ENCODE measurements at regions not wholly inside any gene's neighbourhood (a gene's known extent, or its start where the extent isn't known, plus 50 kb on each side); places are given as distances from the start of the nearest gene placed in this dataset.

DNA sequence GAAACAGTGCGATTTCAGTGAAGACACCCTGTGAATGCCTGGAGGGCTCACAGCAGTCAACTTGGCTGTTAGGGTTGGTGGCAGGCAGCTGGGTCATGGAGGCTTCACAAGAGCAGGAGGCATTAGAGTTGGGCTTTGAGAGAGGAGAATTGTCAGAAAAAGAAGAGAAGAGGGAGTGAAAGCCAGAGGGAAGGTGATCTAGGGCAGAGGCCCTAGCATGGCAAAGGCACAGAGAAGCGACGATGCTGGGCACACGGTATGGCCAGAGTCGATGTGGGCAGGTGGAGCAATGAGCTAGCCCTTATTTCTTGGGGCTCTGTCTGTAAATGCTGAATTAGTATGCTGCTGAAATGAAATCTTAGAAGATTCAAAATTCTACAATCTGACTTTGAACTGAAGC, 52.6 kb upstream of the OLFM4 start:
- no peak for DNase-seq

DNA sequence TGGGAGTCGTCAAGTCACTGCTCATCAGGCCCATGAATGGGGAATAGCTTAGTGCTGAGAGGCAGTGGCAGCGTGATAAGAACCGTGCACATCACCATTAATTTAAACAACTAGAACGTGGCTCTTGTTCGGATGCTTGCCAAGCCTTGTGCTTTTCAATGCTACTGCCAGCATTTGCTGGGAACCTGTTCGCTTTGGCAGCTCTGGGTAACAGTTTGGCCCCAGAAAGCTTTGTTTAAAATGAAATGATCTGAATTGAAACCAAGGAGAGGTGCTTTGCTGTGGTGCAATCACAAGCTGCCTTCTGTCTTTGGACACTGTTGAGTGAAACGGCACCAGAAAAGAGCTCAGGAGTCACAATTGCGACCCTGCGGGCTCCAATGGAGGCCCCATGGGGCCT, 53.5 kb upstream of the OLFM4 start:
- DNase-seq = no peak

DNA sequence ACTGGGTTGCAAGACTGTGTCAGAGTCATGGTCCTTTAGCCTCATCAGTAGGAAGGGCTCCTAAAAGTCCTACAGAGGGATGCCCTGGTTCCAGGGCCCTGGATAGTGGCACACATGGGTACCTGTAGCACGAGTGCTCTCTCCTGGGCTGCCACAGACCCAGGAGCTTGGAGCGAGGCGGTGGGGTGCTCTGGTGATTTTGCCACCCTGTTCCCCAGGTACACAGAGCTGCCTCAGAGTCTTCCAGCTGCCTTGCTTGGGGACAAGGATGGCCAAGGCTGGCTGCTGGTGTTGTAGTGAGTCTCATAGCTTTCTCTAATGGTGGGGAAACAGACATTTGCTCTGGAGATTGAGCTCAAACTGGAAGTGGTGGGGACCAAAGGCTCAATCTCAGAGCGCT, 53.9 kb upstream of the OLFM4 start:
- no peak for DNase-seq

DNA sequence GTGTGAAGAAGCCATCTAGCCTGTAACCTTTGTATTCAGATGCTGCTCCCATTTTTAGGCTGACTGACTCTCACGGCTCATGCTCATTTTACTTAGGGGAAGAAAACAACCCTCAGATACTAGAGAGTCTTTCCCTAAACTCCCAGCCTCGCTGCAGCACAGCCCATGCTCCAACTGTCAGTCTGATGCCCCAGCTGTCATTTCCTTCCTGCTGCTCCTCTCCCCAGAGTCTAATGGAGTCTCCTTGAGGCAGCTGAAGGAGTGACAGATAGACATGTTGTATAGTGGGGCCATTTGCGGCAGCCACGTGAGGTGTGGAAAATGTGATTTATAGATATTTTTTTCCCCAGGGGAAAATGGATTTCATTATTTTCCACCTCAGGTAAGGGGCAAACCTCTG, 59.2 kb upstream of the OLFM4 start:
- no peak for DNase-seq

DNA sequence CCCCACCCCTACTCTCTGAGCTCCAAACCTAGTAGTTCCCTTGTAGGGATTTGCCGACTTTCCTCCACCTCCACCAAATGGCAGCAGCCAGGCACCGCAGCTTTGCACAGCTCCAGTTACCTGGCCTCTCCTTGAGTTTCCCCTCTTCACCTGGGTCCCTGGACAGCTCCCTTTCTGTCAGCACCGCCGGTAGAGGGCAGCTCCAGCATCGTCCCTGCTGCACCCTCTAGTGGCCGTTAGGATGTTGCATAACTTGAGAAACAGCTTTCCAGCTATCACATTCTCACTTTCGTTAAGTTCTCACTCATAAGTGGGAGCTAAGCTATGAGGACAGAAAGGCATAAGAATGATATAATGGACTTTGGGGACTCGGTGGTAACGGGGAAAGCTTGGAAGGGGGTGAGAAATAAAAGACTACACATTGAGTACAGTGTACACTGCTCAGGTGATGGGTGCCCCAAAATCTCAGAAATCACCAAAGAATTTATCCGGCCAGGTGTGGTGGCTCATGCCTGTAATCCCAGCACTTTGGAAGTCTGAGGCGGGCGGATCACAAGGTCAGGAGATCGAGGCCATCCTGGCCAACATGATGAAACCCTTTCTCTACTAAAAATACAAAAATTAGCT, 60.4 kb upstream of the OLFM4 start:
- DNase-seq = peak; percentile 72 to 73

DNA sequence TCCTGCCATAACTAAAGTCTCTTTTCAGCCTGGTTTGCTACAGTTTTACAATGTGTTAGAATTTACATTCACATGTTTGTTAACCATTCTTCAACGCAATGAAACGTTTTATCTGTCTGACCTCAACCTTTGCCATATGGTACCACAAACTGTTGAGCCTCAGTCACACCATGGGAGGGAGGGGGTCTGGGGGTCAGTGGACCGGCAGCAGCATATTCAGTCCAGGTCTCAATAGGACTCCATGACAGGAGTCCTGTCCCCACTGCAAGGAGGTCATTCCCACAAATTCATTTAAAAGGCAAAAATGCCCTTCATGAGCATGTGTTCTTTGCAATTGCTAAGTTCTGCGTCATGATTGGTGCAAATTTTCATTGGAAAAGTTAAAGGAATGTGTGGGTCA, 66.6 kb upstream of the OLFM4 start:
- DNase-seq = no peak

DNA sequence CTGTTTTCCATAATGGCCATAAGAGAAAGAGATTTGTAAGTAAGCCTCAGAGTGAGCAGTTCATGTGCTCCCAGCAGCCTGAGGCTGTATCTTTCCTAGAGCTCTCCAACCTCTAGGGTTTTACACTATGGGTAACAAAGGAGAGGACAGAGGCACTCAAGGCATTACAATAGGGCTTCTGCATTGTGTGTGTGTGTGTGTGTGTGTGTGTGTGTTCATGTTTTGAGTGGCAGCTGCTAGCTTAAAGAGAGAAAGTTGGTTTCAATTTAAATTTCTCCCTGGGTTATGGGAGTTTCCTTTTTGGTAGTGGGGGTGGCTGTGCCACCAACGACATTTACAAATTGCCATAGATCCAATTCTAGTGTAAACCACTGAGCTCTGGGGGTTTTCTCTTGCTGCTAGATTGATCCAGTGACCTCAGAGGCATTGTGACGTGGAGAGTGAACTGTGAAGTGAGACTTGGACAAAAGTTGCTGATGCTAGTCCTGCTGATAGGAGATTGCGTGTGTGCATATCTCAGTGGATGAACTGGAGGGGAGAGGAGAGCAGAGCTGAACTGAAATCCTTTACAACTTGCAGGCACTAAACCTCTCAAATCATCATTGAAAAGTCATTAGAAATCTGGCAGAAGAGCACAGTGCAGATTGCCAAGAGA, 67.2 kb upstream of the OLFM4 start:
- DNase-seq = no peak

DNA sequence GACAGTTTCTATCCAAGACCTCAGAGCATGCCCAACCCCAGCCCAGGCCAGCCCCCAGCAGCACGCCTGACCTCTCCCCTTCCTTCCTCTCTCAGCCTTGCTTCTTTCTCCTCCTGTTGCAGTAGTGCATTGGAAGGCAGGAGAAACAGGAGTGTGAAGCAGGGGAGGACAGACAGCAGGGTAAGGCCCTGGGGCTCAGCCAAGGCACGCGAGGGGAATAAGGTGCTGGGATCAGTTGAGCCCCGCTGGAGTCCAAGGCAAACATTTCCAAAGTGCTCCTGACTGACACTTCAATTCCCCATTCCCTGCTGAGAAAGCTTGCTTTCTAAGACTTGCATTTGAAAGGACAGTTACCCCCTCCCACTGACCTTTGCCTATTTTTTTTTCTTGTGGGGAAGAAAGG, 73.1 kb upstream of the OLFM4 start:
- no peak for DNase-seq

DNA sequence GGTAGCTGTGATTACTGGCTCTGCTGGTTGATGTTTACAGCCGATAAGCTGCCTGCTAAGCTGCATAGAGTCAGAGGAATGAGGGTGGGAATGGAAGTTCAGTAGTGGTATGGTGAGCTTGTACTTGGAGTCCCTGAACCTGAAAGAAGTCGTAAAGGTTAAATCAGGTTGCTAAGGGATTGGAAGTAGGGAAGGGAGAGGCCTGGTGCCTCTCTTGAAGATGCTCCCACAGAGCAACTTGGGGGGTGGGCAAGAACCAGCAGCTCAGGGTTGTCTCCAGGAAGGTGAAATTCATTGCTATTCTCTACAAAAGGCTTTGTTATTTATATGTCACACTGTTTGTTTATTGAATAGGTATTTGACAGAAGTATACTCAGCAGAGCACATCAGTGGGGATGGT, 73.8 kb upstream of the OLFM4 start:
- DNase-seq = no peak

DNA sequence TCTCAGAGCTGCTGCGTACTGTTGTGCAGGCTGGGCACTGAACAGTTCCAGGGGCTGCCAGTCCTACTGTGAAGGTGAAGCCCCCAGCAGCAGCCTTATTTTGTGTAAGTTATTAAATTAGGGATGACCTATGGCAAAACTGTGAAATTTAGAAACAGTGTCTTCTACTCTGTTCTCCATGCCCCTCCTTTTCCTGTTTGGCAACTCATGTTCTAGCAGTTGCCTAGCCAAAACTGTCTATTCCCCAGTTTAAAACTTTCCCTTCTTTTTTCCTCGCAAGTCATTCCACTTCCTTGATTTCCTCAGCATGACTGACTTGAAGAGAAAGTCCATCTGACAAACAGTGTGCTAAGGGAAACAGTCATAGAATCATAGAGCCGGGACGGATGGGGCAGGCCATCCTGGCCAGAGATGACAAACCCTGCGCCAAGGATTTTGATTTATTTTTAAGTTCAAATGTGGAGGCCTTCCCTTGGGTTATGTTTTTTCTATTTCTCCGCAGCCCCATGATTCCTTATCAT, 78.1 kb upstream of the OLFM4 start:
- no peak for DNase-seq

DNA sequence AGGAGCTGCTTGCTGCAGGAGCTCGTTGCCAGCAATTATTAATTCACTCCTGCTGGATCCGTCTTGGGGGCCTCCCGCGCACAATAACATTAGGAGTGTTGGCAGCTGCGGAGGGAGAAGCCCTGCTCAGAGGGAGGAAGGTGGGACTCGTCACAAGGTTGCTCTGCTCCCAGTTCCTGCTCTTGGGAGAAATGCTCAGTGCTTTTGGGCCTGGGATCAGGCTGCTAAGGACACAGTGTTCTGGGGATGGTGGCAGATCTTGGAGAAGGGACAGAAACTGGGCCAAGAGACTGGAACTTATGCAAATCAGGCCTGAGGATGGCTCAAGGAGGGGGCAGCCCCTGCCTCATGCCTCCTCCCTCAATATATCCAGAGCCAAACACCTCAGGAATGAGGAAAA, 78.9 kb upstream of the OLFM4 start:
- DNase-seq = no peak

DNA sequence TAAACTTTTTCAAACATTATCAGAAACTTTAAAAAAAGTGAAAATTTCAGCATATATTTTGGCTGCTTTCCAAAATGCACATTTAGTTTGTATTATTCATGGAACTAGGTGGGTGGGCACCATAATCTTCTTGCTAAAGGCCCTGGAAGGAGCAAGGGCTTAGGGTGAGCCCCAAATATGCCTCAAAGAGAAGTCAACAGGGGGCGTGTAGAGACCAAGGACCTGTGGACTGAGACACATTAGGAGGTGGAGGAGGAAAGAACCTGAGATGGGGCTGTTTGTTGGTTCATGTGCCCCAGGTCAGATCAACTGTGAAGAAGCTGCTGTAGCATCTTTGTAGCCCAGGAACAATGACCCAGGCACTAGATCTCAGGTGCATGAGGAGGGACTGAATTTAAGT, 79.6 kb upstream of the OLFM4 start:
- DNase-seq = no peak

DNA sequence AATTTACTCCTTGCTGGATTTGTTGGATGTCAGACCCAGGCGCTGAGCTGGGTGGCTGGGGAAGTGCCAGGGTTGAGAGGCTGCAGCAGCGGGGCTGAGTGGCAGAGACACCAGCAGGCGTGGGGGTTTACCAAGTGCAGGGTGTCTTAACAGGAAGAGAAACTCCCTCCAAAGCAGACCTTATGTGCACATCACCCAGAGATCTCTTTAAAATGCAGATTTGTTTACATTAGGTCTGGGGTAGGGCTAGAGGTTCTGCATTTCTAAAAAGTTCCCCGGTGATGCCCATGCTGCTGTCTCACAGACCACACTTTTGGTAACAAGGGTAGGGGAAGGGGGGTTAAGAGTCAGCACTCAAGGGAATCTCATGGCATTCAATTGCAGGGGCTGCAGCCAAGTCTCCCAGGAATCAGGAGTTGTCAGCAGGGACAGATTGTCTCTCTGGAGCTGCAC, 80.7 kb upstream of the OLFM4 start:
- DNase-seq = no peak

DNA sequence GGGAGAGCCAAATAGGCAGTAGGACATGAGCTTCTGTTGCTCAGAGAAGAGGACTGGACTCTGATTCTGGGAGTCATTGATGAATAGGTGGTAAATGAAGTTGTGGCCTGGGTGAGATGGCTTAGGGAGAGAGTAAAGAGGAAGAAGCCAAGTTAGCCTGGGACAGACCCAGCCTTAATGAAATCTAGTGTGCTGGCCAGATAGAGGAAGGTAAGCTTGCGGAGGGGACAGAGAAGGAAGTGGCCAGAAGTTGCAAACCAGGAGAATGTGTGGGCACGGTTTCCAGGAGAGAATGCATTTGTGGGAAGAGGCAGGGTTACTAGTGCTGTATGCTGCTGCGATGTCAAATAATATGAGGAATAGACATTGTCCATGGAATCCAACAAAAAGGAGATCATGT, 83.3 kb upstream of the OLFM4 start:
- no peak for DNase-seq

DNA sequence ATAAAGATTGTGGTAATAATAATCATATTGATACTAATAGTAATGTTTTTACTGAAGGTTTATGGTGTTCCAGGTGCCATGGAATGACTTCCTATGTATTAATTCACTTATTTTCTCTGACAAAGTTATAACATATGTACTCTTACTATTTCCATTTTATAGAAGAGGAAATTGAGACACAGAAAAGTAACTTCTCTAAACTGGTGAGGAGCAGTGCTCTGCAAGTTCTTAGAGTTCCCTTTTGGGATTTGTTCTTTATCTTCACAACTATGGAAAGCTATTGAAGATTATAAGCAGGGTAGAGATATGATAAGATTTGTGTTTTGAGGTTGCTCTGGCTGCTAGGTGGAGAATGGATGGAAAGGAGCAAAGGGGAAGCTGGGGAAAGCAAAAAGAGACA, 83.9 kb upstream of the OLFM4 start:
- DNase-seq = no peak

DNA sequence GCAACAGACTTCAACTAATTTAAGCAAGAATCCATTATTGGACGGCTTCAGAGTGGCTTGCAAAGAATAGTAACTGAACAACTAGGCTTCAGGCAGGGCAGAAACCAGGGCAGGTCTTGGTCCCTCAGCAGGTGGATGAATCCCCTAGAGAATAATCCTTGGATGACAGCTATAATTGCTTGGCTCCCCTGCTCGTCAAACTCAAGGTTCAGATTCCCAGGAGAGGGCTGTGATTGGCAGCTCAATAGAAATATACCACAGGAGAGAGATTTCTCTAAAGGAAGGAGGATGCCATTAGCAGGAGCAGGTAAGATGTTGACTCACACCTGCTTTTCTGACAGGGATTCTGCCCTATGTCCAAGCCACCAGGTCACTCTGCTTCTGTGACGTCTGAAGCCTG, 89.6 kb upstream of the PCDH8 start:
- no peak for DNase-seq

DNA sequence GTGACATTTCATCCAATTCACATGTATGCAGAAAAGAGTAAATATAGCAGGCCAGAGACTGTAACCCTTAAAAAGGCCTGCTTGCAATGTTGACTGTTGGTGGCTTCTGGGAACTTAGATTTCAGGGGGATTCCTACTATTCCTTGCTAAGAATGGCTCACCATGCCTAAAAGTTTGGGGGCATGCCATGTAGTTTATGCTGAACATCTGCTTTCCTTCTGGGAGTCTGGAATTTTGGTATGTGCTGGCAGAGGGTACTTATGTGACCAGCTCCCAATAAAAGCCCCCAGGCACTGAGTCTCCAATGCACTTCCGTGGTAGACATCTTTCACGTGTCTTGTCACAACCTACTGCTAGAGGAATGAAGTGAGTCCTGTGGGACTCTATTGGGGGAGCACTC, 88.4 kb upstream of the PCDH8 start:
- DNase-seq = no peak

DNA sequence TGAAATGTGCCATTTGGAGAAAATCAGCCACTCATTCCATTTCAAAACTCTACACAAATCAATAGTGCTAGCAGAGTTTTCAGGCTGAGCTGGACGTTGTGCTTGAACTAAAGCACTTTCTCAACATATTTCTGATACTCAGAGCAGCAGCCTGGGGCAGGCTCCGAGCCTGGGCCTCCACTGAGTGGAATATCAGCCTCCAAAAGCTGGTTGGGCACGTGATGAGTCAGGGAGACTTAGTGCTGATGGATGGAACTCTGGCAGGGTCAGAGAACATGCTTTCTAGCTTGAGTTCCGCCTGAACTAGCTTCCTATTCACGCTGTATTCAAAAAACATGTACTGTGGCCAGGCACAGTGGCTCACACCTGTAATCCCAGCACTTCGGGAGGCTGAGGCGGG, 85.8 kb upstream of the PCDH8 start:
- DNase-seq = no peak

DNA sequence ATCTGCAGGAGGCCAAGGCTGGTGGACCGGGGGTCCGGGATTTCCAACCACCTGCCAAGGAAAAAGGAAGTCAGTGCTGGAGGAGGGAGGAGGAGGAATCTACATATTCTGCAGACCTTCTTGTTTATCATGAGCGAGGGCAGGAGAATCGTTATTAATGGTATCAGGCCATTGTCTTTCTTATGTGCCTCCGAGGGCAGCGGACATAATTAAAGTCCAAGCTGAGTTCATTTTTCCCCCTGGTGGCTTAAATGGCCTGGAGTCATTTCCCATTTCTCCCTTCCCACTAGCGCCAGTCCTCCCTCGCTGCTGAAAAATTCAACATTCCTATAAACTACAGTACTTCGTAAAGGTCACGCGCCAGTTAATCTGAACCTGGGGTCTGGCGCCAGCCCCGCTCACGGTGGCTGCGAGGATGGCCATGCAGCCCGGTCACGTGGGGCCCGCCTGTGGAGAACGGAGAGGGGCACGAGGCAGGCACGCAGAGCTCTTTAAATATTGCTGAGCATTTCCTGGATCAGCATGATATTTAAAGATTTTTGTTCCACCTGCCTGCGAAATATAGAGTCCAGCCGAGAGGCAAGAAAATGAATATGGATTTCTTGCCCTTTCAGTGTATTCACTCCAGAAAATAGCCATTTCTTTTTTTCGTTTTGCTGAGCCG, 85.2 kb upstream of the PCDH8 start:
- no peak for DNase-seq

DNA sequence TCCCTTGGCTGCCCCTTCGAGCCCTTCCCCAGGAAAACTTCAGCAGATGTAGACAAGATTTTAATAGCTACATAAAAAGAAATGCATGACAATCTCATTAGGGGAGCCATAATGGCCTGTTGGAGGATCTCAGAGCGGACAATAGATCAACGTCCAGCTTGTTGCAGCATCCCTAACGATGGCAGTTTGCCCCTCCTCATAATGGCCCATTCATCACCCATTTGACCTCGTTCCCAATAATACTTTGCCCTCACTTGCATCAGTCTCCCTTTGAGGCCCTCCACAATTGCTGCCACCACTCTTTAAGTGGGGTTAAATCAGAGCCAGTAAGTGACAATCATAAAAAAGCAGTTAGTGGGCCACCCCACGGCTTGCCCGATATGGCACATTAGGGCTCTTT, 84.7 kb upstream of the PCDH8 start:
- no peak for DNase-seq

DNA sequence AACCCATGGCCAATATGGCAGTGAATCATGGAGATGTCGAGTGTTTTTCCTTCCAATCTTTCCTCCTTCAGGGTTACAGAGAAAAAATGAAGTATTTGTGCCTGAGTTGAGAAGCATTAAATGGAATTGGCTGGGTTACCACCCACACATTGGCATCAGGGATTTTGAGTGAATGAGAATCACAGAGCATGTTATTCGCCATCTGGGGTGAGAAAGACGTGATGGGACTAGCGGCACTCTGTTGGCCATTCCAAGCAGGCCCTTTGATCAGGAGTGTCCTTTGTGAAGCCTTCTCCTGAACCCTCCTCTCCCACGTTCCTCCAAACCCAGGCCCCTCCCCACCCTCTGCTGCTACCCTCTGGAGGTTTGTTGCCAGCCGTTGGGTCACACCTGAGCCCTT, 84.2 kb upstream of the PCDH8 start:
- DNase-seq = no peak

DNA sequence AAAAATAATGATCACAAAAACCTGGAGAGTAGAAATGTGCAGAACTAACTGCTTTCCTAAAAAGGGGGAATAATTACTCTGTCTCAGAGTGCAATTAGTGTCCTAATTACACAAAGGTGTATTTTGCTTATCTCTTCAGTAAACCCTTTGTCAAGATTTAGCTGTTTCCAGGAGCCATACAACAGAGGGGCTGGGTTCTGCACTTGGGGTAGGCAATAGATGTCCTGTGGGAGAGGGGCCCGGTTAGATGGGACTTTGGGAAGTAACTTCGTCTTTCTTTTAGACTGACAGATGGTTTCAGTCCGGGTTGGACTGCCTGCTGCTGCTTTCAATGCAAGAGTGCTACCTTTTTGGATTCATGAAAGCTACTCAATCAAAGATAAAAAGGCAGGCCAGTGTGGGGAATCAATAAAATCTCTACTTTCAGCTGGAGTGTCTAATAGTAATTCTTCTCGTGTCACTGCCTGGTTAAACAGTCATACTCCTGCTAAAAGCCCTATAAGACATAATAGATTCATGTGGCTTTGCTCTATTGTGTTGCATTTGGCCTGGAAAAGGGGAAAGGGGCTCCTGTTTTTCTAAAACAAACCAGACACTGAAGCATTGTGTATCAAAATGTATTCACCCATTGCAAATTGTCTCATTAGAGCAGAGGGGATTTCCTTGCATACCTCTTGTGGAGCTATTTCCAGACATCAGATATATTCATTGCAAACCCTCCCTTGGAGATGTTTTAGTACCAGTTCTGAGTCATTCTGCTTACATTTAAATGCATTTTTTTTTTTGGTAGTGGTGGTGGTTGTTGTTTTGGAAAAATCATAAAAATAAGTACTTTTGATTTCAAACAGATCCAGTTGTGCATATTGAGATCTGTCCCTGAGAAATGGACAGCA, 83.3 kb upstream of the PCDH8 start:
- DNase-seq = peak in 1 of 2 experiments; percentile 15

DNA sequence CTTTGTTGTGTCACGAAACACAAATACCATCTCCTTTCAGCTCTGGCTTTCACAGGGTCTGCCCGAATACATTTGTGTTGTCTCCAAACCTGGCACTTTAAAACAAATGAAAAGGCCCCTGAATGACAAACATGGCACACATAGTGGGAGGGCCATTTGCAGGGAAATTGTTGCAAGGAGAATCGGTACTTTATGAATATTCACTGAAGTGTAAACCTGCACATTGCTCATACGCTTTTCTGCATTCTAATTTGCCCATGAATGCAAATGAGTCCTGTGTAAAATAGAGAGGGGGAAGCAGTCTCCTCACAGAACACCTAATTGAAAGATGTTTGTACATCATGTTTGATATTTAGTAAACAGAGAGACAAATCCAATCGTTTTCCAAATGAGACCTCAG, 82.7 kb upstream of the PCDH8 start:
- no peak for DNase-seq

All from NCI-H1930 (cell line).